ENCODE measurements at regions not wholly inside any gene's neighbourhood (a gene's known extent, or its start where the extent isn't known, plus 50 kb on each side); places are given as distances from the start of the nearest gene placed in this dataset.

- no peak for TF ChIP-seq REST (IDR thresholded peaks at IDR 0.05; ENCODE audit: low read depth, low read length)
- TF ChIP-seq SIN3A (IDR thresholded peaks at IDR 0.05; ENCODE audit: borderline replicate concordance, low read depth, low read length): no peak
- no peak for TF ChIP-seq FOXJ3 (CRISPR knock-in tag; IDR thresholded peaks at IDR 0.05)
- TF ChIP-seq EZH2phosphoT487 (IDR thresholded peaks at IDR 0.05; ENCODE audit: borderline replicate concordance, low read depth): no peak
- TF ChIP-seq TCF12 (IDR thresholded peaks at IDR 0.05): no peak
- no peak for TF ChIP-seq RAD21 (IDR thresholded peaks at IDR 0.05; ENCODE audit: low read length)
- TF ChIP-seq GABPA (IDR thresholded peaks at IDR 0.05; ENCODE audit: low read depth): no peak
Observed at GRCh38 chr21:35254765-35255138, 205.7 kb upstream of the RUNX1 start (continued).

- Histone ChIP-seq H3K4me2 (no peak overlapping the region), H3K27me3 (ENCODE audit: insufficient read depth) (no peaks in the 10 kb centered on the region), H3K36me3 (replicated peaks in 1 of 2; ENCODE audit: control insufficient read depth in 1 of 2, insufficient read depth in 2 of 2, low read length in 1 of 2) (no peaks in the 10 kb centered on the region), H3K9me2 (no peaks in the 10 kb centered on the region), H3K9ac (no peak overlapping the region), H3K4me1 (ENCODE audit: control insufficient read depth in 1 of 2, insufficient read depth in 2 of 2, low read depth in 1 of 2, low read length in 1 of 2) (peaks cover 6% of the 10 kb centered on the region in 2 experiments; a peak in 3 of 4 replicates), H4K20me1 (ENCODE audit: insufficient read depth) (no peaks in the 10 kb centered on the region), H3K27ac (ENCODE audit: low read depth in 2 of 2, low read length in 1 of 2) (no peak overlapping the region), H3F3A (replicated peaks; ENCODE audit: insufficient read depth) (peaks cover 22% of the 10 kb centered on the region), H3K9me3 (no peaks in the 10 kb centered on the region), H2AFZ (ENCODE audit: low read depth) (0 out of 2 replicates have a peak overlapping the region, but pooled peaks have one; percentile 7), H3K4me3 (ENCODE audit: low read depth in 2 of 2, low read length in 1 of 2) (no peak overlapping the region), H3K79me2 (ENCODE audit: insufficient read depth) (no peaks in the 10 kb centered on the region)
- no peak for DNase-seq
- POLR2A ChIA-PET: no interaction called here
- TF ChIP-seq CHD2 (IDR thresholded peaks at IDR 0.05; ENCODE audit: low read length, partially characterized antibody) (no peak), NRF1 (IDR thresholded peaks at IDR 0.05; ENCODE audit: low read depth, low read length) (no peak), FOSL2 (IDR thresholded peaks at IDR 0.05; ENCODE audit: borderline replicate concordance, low read depth) (peak; percentile 29; the same call in 1 of the 2 replicates), RAD21 (IDR thresholded peaks at IDR 0.05; ENCODE audit: low read length) (no peak), JUND (IDR thresholded peaks at IDR 0.05) (peak; percentile 17; the same call in 1 of the 2 replicates)
- 85% methylated on average over 12 of the region's 12 CpGs for WGBS (ENCODE audit: low lambda C conversion rate)
- CTCF ChIA-PET: interaction anchor here (1.0 to 1.5 kb wide), 3 partner anchors 21 to 183 kb away, joined by 3 to 4 read pairs (median 3); no protein-coding TSS in a partner anchor
Observed at GRCh38 chr21:35254006-35254764, 205.1 kb upstream of the RUNX1 start.

- peaks cover 6% of the 10 kb centered on the region in 2 experiments; a peak in 3 of 4 replicates for H3K4me1 ChIP-seq (ENCODE audit: control insufficient read depth in 1 of 2, insufficient read depth in 2 of 2, low read depth in 1 of 2, low read length in 1 of 2)
- no peak overlapping the region for H3K9ac ChIP-seq
- no peaks in the 10 kb centered on the region for H3K9me3 ChIP-seq
- no peaks in the 10 kb centered on the region for H4K20me1 ChIP-seq (ENCODE audit: insufficient read depth)
- ChIA-PET CTCF (interaction anchor here (1.5 to 1.9 kb wide), 2 partner anchors 184 to 452 kb away, joined by 3 to 4 read pairs; no protein-coding TSS in a partner anchor), POLR2A (no interaction called here)
- H3K27me3 ChIP-seq (ENCODE audit: insufficient read depth): no peaks in the 10 kb centered on the region
- H3K4me3 ChIP-seq (ENCODE audit: low read depth in 2 of 2, low read length in 1 of 2): no peak overlapping the region
- no peaks in the 10 kb centered on the region for H3K36me3 ChIP-seq (replicated peaks in 1 of 2; ENCODE audit: control insufficient read depth in 1 of 2, insufficient read depth in 2 of 2, low read length in 1 of 2)
- H3K4me2 ChIP-seq: no peak overlapping the region
- H3K79me2 ChIP-seq (ENCODE audit: insufficient read depth): no peaks in the 10 kb centered on the region
- H2AFZ ChIP-seq (ENCODE audit: low read depth): no peak overlapping the region
- no peaks in the 10 kb centered on the region for H3K9me2 ChIP-seq
- WGBS (ENCODE audit: low lambda C conversion rate): 93% methylated on average over 2 of the region's 2 CpGs
- TF ChIP-seq RFX5 (IDR thresholded peaks at IDR 0.05; ENCODE audit: low read length): no peak
- TF ChIP-seq GABPA (IDR thresholded peaks at IDR 0.05; ENCODE audit: low read depth): no peak
- no peak for TF ChIP-seq GATA2 (CRISPR knock-in tag; IDR thresholded peaks at IDR 0.05)
- no peak for TF ChIP-seq NRF1 (IDR thresholded peaks at IDR 0.05; ENCODE audit: low read depth, low read length)
- no peak for TF ChIP-seq TAF1 (IDR thresholded peaks at IDR 0.05; ENCODE audit: borderline replicate concordance, low read depth, low read length)
- no peak for TF ChIP-seq PBX3 (IDR thresholded peaks at IDR 0.05)
- peaks cover 22% of the 10 kb centered on the region for H3F3A ChIP-seq (replicated peaks; ENCODE audit: insufficient read depth)
- no peak overlapping the region for H3K27ac ChIP-seq (ENCODE audit: low read depth in 2 of 2, low read length in 1 of 2)
- DNase-seq: no peak
Observed at GRCh38 chr21:35252831-35253230, 203.7 kb upstream of the RUNX1 start.

All from SK-N-SH (cell line).